C1 segment of cervical spinal cord (tissue), 14 donors: ENCODE measurements at regions not wholly inside any gene's neighbourhood (a gene's known extent, or its start where the extent isn't known, plus 50 kb on each side); places are given as distances from the start of the nearest gene placed in this dataset.
A peak's percentile ranks its signal among the peaks of the same experiment; 100 is the strongest.

Experiments
- DNase-seq, 14 donors: peaks; one replicate each; lab custom pipeline; 2025; lab: John Stamatoyannopoulos, UW

GRCh38 chr1:232249861-232250777, 379.8 kb downstream of the SIPA1L2 start:
- no peak for DNase-seq

GRCh38 chr1:232249339-232249738, 380.6 kb downstream of the SIPA1L2 start:
- DNase-seq = no peak

- no peak for DNase-seq
Observed at GRCh38 chr1:232248276-232248820, 381.6 kb downstream of the SIPA1L2 start.

GRCh38 chr1:232247669-232248068, 382.3 kb downstream of the SIPA1L2 start:
- no peak for DNase-seq

GRCh38 chr1:232244426-232244825, 385.5 kb downstream of the SIPA1L2 start:
- no peak for DNase-seq

- DNase-seq = no peak
Observed at GRCh38 chr1:232239998-232240397, 389.9 kb downstream of the SIPA1L2 start.

- no peak for DNase-seq
Observed at GRCh38 chr1:232239522-232239921, 390.4 kb downstream of the SIPA1L2 start.

- DNase-seq = no peak
Observed at GRCh38 chr1:232238009-232238408, 391.9 kb downstream of the SIPA1L2 start.

- no peak for DNase-seq
Observed at GRCh38 chr1:232227306-232227705, 402.6 kb downstream of the SIPA1L2 start.

- no peak for DNase-seq
Observed at GRCh38 chr1:232226197-232226712, 403.7 kb downstream of the SIPA1L2 start.

- no peak for DNase-seq
Observed at GRCh38 chr1:232225336-232226131, 404.4 kb downstream of the SIPA1L2 start.

- no peak for DNase-seq
Observed at GRCh38 chr1:232223887-232224286, 406.0 kb downstream of the SIPA1L2 start.

- DNase-seq = no peak
Observed at GRCh38 chr1:232223183-232223708, 406.7 kb downstream of the SIPA1L2 start.

- no peak for DNase-seq
Observed at GRCh38 chr1:232222614-232223013, 407.3 kb downstream of the SIPA1L2 start.

- no peak for DNase-seq
Observed at GRCh38 chr1:232221802-232222499, 408.0 kb downstream of the SIPA1L2 start.

- peak in 5 of 14 donors; percentile 1 to 95 (median 10) for DNase-seq
Observed at GRCh38 chr1:232218955-232219865, 410.7 kb downstream of the SIPA1L2 start.

- no peak for DNase-seq
Observed at GRCh38 chr1:232213928-232214327, 416.0 kb downstream of the SIPA1L2 start.

GRCh38 chr1:232212253-232212652, 417.7 kb downstream of the SIPA1L2 start:
- no peak for DNase-seq

- no peak for DNase-seq
Observed at GRCh38 chr1:232211149-232211548, 418.8 kb downstream of the SIPA1L2 start.

GRCh38 chr1:232209357-232209756, 420.6 kb downstream of the SIPA1L2 start:
- DNase-seq = no peak
